Suprapubic skin (tissue), 4 donors: ENCODE measurements at regions not wholly inside any gene's neighbourhood (a gene's known extent, or its start where the extent isn't known, plus 50 kb on each side); places are given as distances from the start of the nearest gene placed in this dataset.

Experiments used
- DNase-seq, 2 donors: peaks; one replicate each; pipeline ENCODE4 v3.0.0-alpha.2; 2019; ENCODE audit warnings: low spot score in 2 of 2
- H3K27ac ChIP-seq: fragments of 200-600 bp; sonication (generic); one replicate; pipeline ENCODE4 v1.5.1; 2019
- H3K27me3 ChIP-seq: fragments of 200-600 bp; sonication (generic); one replicate; pipeline ENCODE4 v1.5.1; 2019
- H3K36me3 ChIP-seq: fragments of 200-600 bp; sonication (generic); one replicate; pipeline ENCODE4 v1.5.1; 2019
- H3K4me1 ChIP-seq: fragments of 200-600 bp; sonication (generic); one replicate; pipeline ENCODE4 v1.5.1; 2019
- H3K4me3 ChIP-seq: fragments of 200-600 bp; sonication (generic); one replicate; pipeline ENCODE4 v1.5.1; 2019; ENCODE audit warnings: mild to moderate bottlenecking
- H3K9me3 ChIP-seq: fragments of 200-600 bp; sonication (generic); one replicate; pipeline ENCODE4 v1.5.1; 2019
- CTCF ChIP-seq, 2 donors: fragments of 200-600 bp in 1 of 2; fragments of 450-650 bp in 1 of 2; sonication (generic) in 1 of 2; IDR thresholded peaks; one replicate each; pipeline ENCODE4 v1.5.1; 2016 to 2019; ENCODE audit warnings: antibody characterized with exemption in 2 of 2, mild to moderate bottlenecking in 1 of 2, moderate library complexity in 1 of 2
- EP300 ChIP-seq: sonication (generic); formaldehyde crosslinking; IDR thresholded peaks from one replicate; pipeline ENCODE4 v1.6.1; 2017; ENCODE audit warnings: antibody characterized with exemption
- POLR2A ChIP-seq, 2 donors: fragments of 450-650 bp; IDR thresholded peaks; one replicate each; pipeline ENCODE4 v1.6.1; 2017; ENCODE audit warnings: antibody characterized with exemption in 2 of 2, mild to moderate bottlenecking in 2 of 2, moderate library complexity in 2 of 2
- POLR2AphosphoS5 ChIP-seq, 3 donors: sonication (generic); formaldehyde crosslinking; IDR thresholded peaks; one replicate each; pipeline ENCODE4 v1.6.1; 2017; ENCODE audit warnings: antibody characterized with exemption in 3 of 3
- WGBS: methylation state at CpG from one replicate; pipeline ENCODE4 v1.1.5; 2018; 5-methylcytosine and 5-hydroxymethylcytosine counted together

- WGBS: 82% methylated on average over 2 of the region's 2 CpGs
- Histone ChIP-seq H3K4me3 (no peak overlapping the region), H3K36me3 (no peaks in the 10 kb centered on the region), H3K27me3 (no peaks in the 10 kb centered on the region), H3K4me1 (no peaks in the 10 kb centered on the region), H3K27ac (no peak overlapping the region), H3K9me3 (no peaks in the 10 kb centered on the region)
- TF ChIP-seq POLR2AphosphoS5 (IDR thresholded peaks at IDR 0.05): no peak
- TF ChIP-seq EP300: no peak
- no peak for TF ChIP-seq CTCF (IDR thresholded peaks at IDR 0.05)
- TF ChIP-seq POLR2A (IDR thresholded peaks at IDR 0.05): no peak
- no peak for DNase-seq
Observed at GRCh38 chr4:107458194-107458593, 261.8 kb downstream of the PAPSS1 start.

- H3K27me3 ChIP-seq: no peaks in the 10 kb centered on the region
- no peaks in the 10 kb centered on the region for H3K36me3 ChIP-seq
- 54% methylated on average over 2 of the region's 2 CpGs for WGBS
- no peak overlapping the region for H3K27ac ChIP-seq
- H3K4me3 ChIP-seq: no peak overlapping the region
- TF ChIP-seq POLR2AphosphoS5 (IDR thresholded peaks at IDR 0.05): no peak
- TF ChIP-seq EP300: no peak
- TF ChIP-seq CTCF (IDR thresholded peaks at IDR 0.05): no peak
- no peak for TF ChIP-seq POLR2A (IDR thresholded peaks at IDR 0.05)
- H3K4me1 ChIP-seq: no peaks in the 10 kb centered on the region
- DNase-seq: no peak
- H3K9me3 ChIP-seq: no peaks in the 10 kb centered on the region
Observed at GRCh38 chr4:107453987-107454386, 266.0 kb downstream of the PAPSS1 start.

GRCh38 chr4:107452717-107453630, 267.1 kb downstream of the PAPSS1 start:
- Histone ChIP-seq H3K9me3 (no peaks in the 10 kb centered on the region), H3K36me3 (no peaks in the 10 kb centered on the region), H3K4me3 (no peak overlapping the region), H3K27ac (no peak overlapping the region), H3K4me1 (no peaks in the 10 kb centered on the region), H3K27me3 (no peaks in the 10 kb centered on the region)
- 42% methylated on average over 3 of the region's 3 CpGs for WGBS
- DNase-seq: no peak
- TF ChIP-seq CTCF (IDR thresholded peaks at IDR 0.05) (no peak), POLR2A (IDR thresholded peaks at IDR 0.05) (no peak), EP300 (no peak)

GRCh38 chr4:107449611-107450369, 270.2 kb downstream of the PAPSS1 start:
- WGBS: 54% methylated on average over 4 of the region's 4 CpGs
- H3K4me3 ChIP-seq: no peak overlapping the region

More at GRCh38 chr4:107449611-107450369, 270.2 kb downstream of the PAPSS1 start:
- Histone ChIP-seq H3K9me3 (no peaks in the 10 kb centered on the region), H3K4me1 (no peaks in the 10 kb centered on the region), H3K27ac (no peak overlapping the region), H3K27me3 (no peaks in the 10 kb centered on the region), H3K36me3 (no peaks in the 10 kb centered on the region)
- TF ChIP-seq CTCF (IDR thresholded peaks at IDR 0.05) (no peak), POLR2AphosphoS5 (IDR thresholded peaks at IDR 0.05) (no peak), EP300 (no peak), POLR2A (IDR thresholded peaks at IDR 0.05) (no peak)
- DNase-seq: no peak
